IMR-90 (cell line): ENCODE measurements at regions not wholly inside any gene's neighbourhood (a gene's known extent, or its start where the extent isn't known, plus 50 kb on each side); places are given as distances from the start of the nearest gene placed in this dataset.

ENCODE experiments used
- ATAC-seq: fragments of 200-7000 bp; cut with Tn5 transposase; 2 replicates; pipeline ENCODE4 v1.9.1; 2020; ENCODE audit warnings: low read depth, mild to moderate bottlenecking, moderate library complexity
- BruUV-seq: library from RNA; stranded (reverse); fragments of 400-500 nt; replicated peaks from 2 replicates; lab custom pipeline; 2021; lab: Mats Ljungman, UMichigan
- CTCF ChIA-PET: fragments of 300-600 bp; formaldehyde crosslinking; extraction: SDS; loops from one replicate; lab custom pipeline; 2021; ENCODE audit warnings: antibody characterized with exemption; lab: Yijun Ruan, JAX
- POLR2A ChIA-PET: fragments of 300-600 bp; sonication (Branson Sonifier 250); formaldehyde crosslinking; loops from one replicate; lab custom pipeline; 2022; ENCODE audit warnings: antibody characterized with exemption; ENCODE audit not compliant: unreplicated experiment; lab: Charles Lee
- DNase-seq: peaks from one replicate; pipeline ENCODE4 v3.0.0; 2013
- H2AFZ ChIP-seq: replicated peaks from 2 replicates; pipeline ENCODE3; 2013; ENCODE audit warnings: low read length, mild to moderate bottlenecking; ENCODE audit not compliant: poor library complexity
- H2AK5ac ChIP-seq: 2 replicates; pipeline ENCODE4 v1.6.1; 2013; ENCODE audit warnings: low read depth, low read length, inconsistent platforms
- H2AK9ac ChIP-seq: replicated peaks from 2 replicates; pipeline ENCODE3; 2013; ENCODE audit warnings: mild to moderate bottlenecking, low read depth, low read length, moderate library complexity; ENCODE audit not compliant: poor library complexity
- H2BK120ac ChIP-seq: 2 replicates; pipeline ENCODE4 v1.6.1; 2013; ENCODE audit warnings: low read depth, low read length, inconsistent platforms
- H2BK15ac ChIP-seq: 3 replicates; pipeline ENCODE4 v1.6.1; 2013; ENCODE audit warnings: low read depth, low read length, inconsistent platforms
- H2BK20ac ChIP-seq: 2 replicates; pipeline ENCODE4 v1.6.1; 2013; ENCODE audit warnings: low read depth, mild to moderate bottlenecking, inconsistent platforms, low read length, moderate library complexity
- H2BK5ac ChIP-seq: 2 replicates; pipeline ENCODE4 v1.6.1; 2013; ENCODE audit warnings: mild to moderate bottlenecking, low read depth, low read length, inconsistent platforms; ENCODE audit not compliant: poor library complexity, severe bottlenecking
- H3K14ac ChIP-seq: replicated peaks from 2 replicates; pipeline ENCODE4 v1.6.1; 2013; ENCODE audit warnings: low read depth, low read length, inconsistent platforms
- H3K18ac ChIP-seq: 2 replicates; pipeline ENCODE4 v1.6.1; 2013; ENCODE audit warnings: low read depth, low read length, control low read depth
- H3K23ac ChIP-seq: 2 replicates; pipeline ENCODE4 v1.6.1; 2013; ENCODE audit warnings: low read depth, low read length, inconsistent platforms
- H3K27ac ChIP-seq: 2 replicates; pipeline ENCODE4 v1.5.1; 2013; ENCODE audit warnings: mild to moderate bottlenecking, control low read depth, low read length; ENCODE audit not compliant: insufficient read depth
- H3K27me3 ChIP-seq: 2 replicates; pipeline ENCODE4 v1.6.1; 2013; ENCODE audit warnings: low read length; ENCODE audit not compliant: control insufficient read depth, insufficient read depth
- H3K36me3 ChIP-seq: 2 replicates; pipeline ENCODE4 v1.6.1; 2013; ENCODE audit warnings: low read length, mixed read lengths; ENCODE audit not compliant: control insufficient read depth, insufficient read depth
- H3K4ac ChIP-seq: 2 replicates; pipeline ENCODE4 v1.6.1; 2013; ENCODE audit warnings: low read depth, low read length, inconsistent platforms
- H3K4me1 ChIP-seq: 2 replicates; pipeline ENCODE4 v1.6.1; 2013; ENCODE audit warnings: low read length, mixed read lengths; ENCODE audit not compliant: control insufficient read depth, insufficient read depth
- H3K4me2 ChIP-seq: 2 replicates; pipeline ENCODE4 v1.6.1; 2013; ENCODE audit warnings: low read depth, mild to moderate bottlenecking, control low read depth, low read length, moderate library complexity
- H3K4me3 ChIP-seq: 2 replicates; pipeline ENCODE4 v1.5.1; 2013; ENCODE audit warnings: low read depth, mild to moderate bottlenecking, control low read depth, low read length, moderate library complexity; ENCODE audit not compliant: insufficient read depth
- H3K56ac ChIP-seq: 2 replicates; pipeline ENCODE4 v1.6.1; 2013; ENCODE audit warnings: low read length, inconsistent platforms; ENCODE audit not compliant: insufficient read depth; ENCODE audit errors: extremely low read depth
- H3K79me1 ChIP-seq, 2 experiments: 2 replicates each; pipeline ENCODE4 v1.6.1; 2013; ENCODE audit warnings: low read length in 2 of 2, inconsistent platforms in 1 of 2, low read depth in 1 of 2
- H3K9ac ChIP-seq: 2 replicates; pipeline ENCODE4 v1.6.1; 2013; ENCODE audit warnings: low read depth, low read length, control low read depth
- H3K9me1 ChIP-seq: 2 replicates; pipeline ENCODE4 v1.6.1; 2013; ENCODE audit warnings: low read length, inconsistent platforms; ENCODE audit not compliant: insufficient read depth
- H3K9me3 ChIP-seq: 2 replicates; pipeline ENCODE4 v1.6.1; 2013; ENCODE audit warnings: low read length; ENCODE audit not compliant: control insufficient read depth, insufficient read depth
- H4K20me1 ChIP-seq: 2 replicates; pipeline ENCODE4 v1.6.1; 2013; ENCODE audit warnings: low read length, inconsistent platforms; ENCODE audit not compliant: insufficient read depth
- H4K5ac ChIP-seq: 2 replicates; pipeline ENCODE4 v1.6.1; 2013; ENCODE audit warnings: mild to moderate bottlenecking, low read depth, low read length, control low read depth
- H4K8ac ChIP-seq, 2 experiments: 2 replicates each; pipeline ENCODE4 v1.6.1; 2013; ENCODE audit warnings: low read depth in 2 of 2, low read length in 2 of 2, control low read depth in 1 of 2, inconsistent platforms in 1 of 2
- H4K91ac ChIP-seq: 2 replicates; pipeline ENCODE4 v1.6.1; 2013; ENCODE audit warnings: low read depth, low read length, inconsistent platforms; ENCODE audit not compliant: insufficient read depth
- BHLHE40 ChIP-seq: fragments of 150-350 bp; IDR thresholded peaks from 2 replicates; pipeline ENCODE4 v1.6.1; 2016; ENCODE audit warnings: mild to moderate bottlenecking, low read depth, low read length
- CEBPB ChIP-seq: IDR thresholded peaks from 2 replicates; pipeline ENCODE4 v1.6.1; 2012; ENCODE audit warnings: low read depth, low read length, improper control_type of control experiment
- CHD1 ChIP-seq: IDR thresholded peaks from 2 replicates; pipeline ENCODE4 v1.6.1; 2012; ENCODE audit warnings: low read depth, low read length, improper control_type of control experiment
- CTCF ChIP-seq: conservative IDR thresholded peaks from 2 replicates; pipeline ENCODE4 v1.5.1; 2012; ENCODE audit warnings: mild to moderate bottlenecking, low read depth, low read length, improper control_type of control experiment
- ELK1 ChIP-seq: fragments of 150-350 bp; IDR thresholded peaks from 2 replicates; pipeline ENCODE4 v1.6.1; 2016; ENCODE audit warnings: low read depth, mild to moderate bottlenecking, low read length, moderate library complexity, borderline replicate concordance
- FOS ChIP-seq: fragments of 150-350 bp; IDR thresholded peaks from 2 replicates; pipeline ENCODE4 v1.6.1; 2016; ENCODE audit warnings: low read depth, low read length
- MAFK ChIP-seq: IDR thresholded peaks from 2 replicates; pipeline ENCODE4 v1.6.1; 2012; ENCODE audit warnings: low read depth, low read length, improper control_type of control experiment
- MAZ ChIP-seq: IDR thresholded peaks from 2 replicates; pipeline ENCODE4 v1.6.1; 2012; ENCODE audit warnings: low read depth, mild to moderate bottlenecking, low read length, improper control_type of control experiment, moderate library complexity, borderline replicate concordance
- MXI1 ChIP-seq: IDR thresholded peaks from 2 replicates; pipeline ENCODE4 v1.6.1; 2012; ENCODE audit warnings: low read depth, mild to moderate bottlenecking, low read length, moderate library complexity, borderline replicate concordance
- NFE2L2 ChIP-seq: fragments of 150-350 bp; IDR thresholded peaks from 2 replicates; pipeline ENCODE4 v1.6.1; 2016; ENCODE audit warnings: low read depth, mild to moderate bottlenecking, low read length
- POLR2A ChIP-seq: IDR thresholded peaks from 2 replicates; pipeline ENCODE4 v1.6.1; 2012; ENCODE audit warnings: mild to moderate bottlenecking, low read depth, low read length
- RAD21 ChIP-seq: IDR thresholded peaks from 2 replicates; pipeline ENCODE4 v1.6.1; 2012; ENCODE audit warnings: low read length, improper control_type of control experiment
- RCOR1 ChIP-seq: IDR thresholded peaks from 2 replicates; pipeline ENCODE4 v1.6.1; 2012; ENCODE audit warnings: mild to moderate bottlenecking, low read length, improper control_type of control experiment; ENCODE audit not compliant: insufficient replicate concordance
- RFX5 ChIP-seq: IDR thresholded peaks from 2 replicates; pipeline ENCODE4 v1.8.0; 2012; ENCODE audit warnings: low read depth, mild to moderate bottlenecking, low read length, moderate library complexity
- SMC3 ChIP-seq: fragments of 150-350 bp; IDR thresholded peaks from 2 replicates; pipeline ENCODE4 v1.6.1; 2016; ENCODE audit warnings: low read depth, mild to moderate bottlenecking, antibody characterized with exemption, low read length, moderate library complexity
- USF2 ChIP-seq: fragments of 150-350 bp; IDR thresholded peaks from 2 replicates; pipeline ENCODE4 v1.6.1; 2017; ENCODE audit warnings: mild to moderate bottlenecking, antibody characterized with exemption, low read length, low read depth
- WGBS, 2 experiments: methylation state at CpG; one replicate each; pipeline versions ENCODE4 v1.1.5 to v1.1.7; 2013; ENCODE audit warnings: missing lambda C conversion rate in 2 of 2; ENCODE audit not compliant: insufficient read length in 1 of 2; ENCODE audit errors: extremely low coverage in 2 of 2; 5-methylcytosine and 5-hydroxymethylcytosine counted together
- dilution Hi-C: fragments of 300-500 bp; cut with HindIII; formaldehyde crosslinking; loops from one replicate; pipeline ENCODE4 v1.14.3; 2018; ENCODE audit warnings: low sequenced_read_pairs; ENCODE audit not compliant: unreplicated experiment
- in situ Hi-C: fragments of 300-500 bp; cut with MboI; formaldehyde crosslinking; loops from 3 replicates; pipeline ENCODE4 v1.14.3; 2019; ENCODE audit warnings: low sequenced_read_pairs, inconsistent platforms, mixed read lengths
- intact Hi-C: fragments of 100-400 bp; cut with micrococcal nuclease; formaldehyde crosslinking; loops from 2 replicates; pipeline ENCODE4 v1.10.0; 2022

- Histone ChIP-seq H3K27ac (no peak overlapping the region), H2BK120ac (no peak overlapping the region), H4K5ac (no peak overlapping the region), H3K18ac (no peak overlapping the region), H3K27me3 (no peaks in the 10 kb centered on the region), H2BK15ac (no peak overlapping the region), H3K79me1 (no peaks in the 10 kb centered on the region), H3K4me2 (no peak overlapping the region), H3K4ac (no peak overlapping the region), H4K8ac (no peak overlapping the region), H3K4me3 (no peak overlapping the region), H3K56ac (no peak overlapping the region), H4K20me1 (no peaks in the 10 kb centered on the region), H2AFZ (no peak overlapping the region), H2BK5ac (no peak overlapping the region), H3K9ac (no peak overlapping the region), H3K4me1 (no peaks in the 10 kb centered on the region), H2BK20ac (no peak overlapping the region), H2AK9ac (no peak overlapping the region), H3K9me1 (no peaks in the 10 kb centered on the region), H3K14ac (no peak overlapping the region), H3K9me3 (no peaks in the 10 kb centered on the region), H3K23ac (no peak overlapping the region), H2AK5ac (no peak overlapping the region), H3K36me3 (no peaks in the 10 kb centered on the region), H4K91ac (no peak overlapping the region)
- dilution Hi-C loops (no loop called here), in situ Hi-C loops (no loop called here), intact Hi-C loops (no loop called here)
- WGBS, 2 experiments = 78% methylated on average over 4 of the region's 8 CpGs; no CpG with 5 or more reads in 1 of the 2 experiments
- TF ChIP-seq NFE2L2 = no peak
- TF ChIP-seq FOS = no peak
- TF ChIP-seq CTCF = no peak
- TF ChIP-seq SMC3 = no peak
- no peak for TF ChIP-seq RAD21
- no peak for TF ChIP-seq MAFK
- no peak for TF ChIP-seq USF2
- no peak for TF ChIP-seq RFX5
- no peak for TF ChIP-seq MXI1
- no peak for TF ChIP-seq BHLHE40
- no peak for TF ChIP-seq RCOR1
- no peak for TF ChIP-seq ELK1
- no peak for TF ChIP-seq POLR2A
- TF ChIP-seq MAZ = no peak
- no peak for TF ChIP-seq CEBPB
- no peak for TF ChIP-seq CHD1
- no peak for DNase-seq
- no TSS peak for BruUV-seq
- POLR2A ChIA-PET = no interaction called here
- CTCF ChIA-PET = no interaction called here
- ATAC-seq = no peak
These were observed 80.5 kb upstream of the SYNDIG1 start for GRCh38 chr20:24388828-24389380.
